Calu3 (cell line): ENCODE measurements at regions not wholly inside any gene's neighbourhood (a gene's known extent, or its start where the extent isn't known, plus 50 kb on each side); places are given as distances from the start of the nearest gene placed in this dataset.

Experiments
- BruUV-seq: library from RNA; stranded (reverse); fragments of 400-500 nt; replicated peaks from 2 replicates; lab custom pipeline; 2021; lab: Mats Ljungman, UMichigan
- CTCF ChIA-PET: fragments of 300-600 bp; sonication (Branson Sonifier 250); formaldehyde crosslinking; loops from one replicate; lab custom pipeline; 2022; ENCODE audit warnings: antibody characterized with exemption; lab: Charles Lee
- DNase-seq: peaks from one replicate; pipeline ENCODE4 v3.0.0; 2022
- H3K27ac Mint-ChIP-seq: one replicate; pipeline ENCODE4 v1.8.0; 2022; ENCODE audit warnings: mixed read lengths; ENCODE audit not compliant: unreplicated experiment
- H3K27me3 Mint-ChIP-seq: one replicate; pipeline ENCODE4 v1.8.0; 2022; ENCODE audit warnings: mixed read lengths; ENCODE audit not compliant: unreplicated experiment
- H3K36me3 Mint-ChIP-seq: one replicate; pipeline ENCODE4 v1.8.0; 2022; ENCODE audit warnings: mild to moderate bottlenecking, moderate library complexity, mixed read lengths; ENCODE audit not compliant: insufficient read depth, unreplicated experiment
- H3K4me1 Mint-ChIP-seq: one replicate; pipeline ENCODE4 v1.8.0; 2022; ENCODE audit warnings: mild to moderate bottlenecking, low read depth, mixed read lengths; ENCODE audit not compliant: unreplicated experiment
- H3K4me3 Mint-ChIP-seq: one replicate; pipeline ENCODE4 v1.8.0; 2022; ENCODE audit warnings: mild to moderate bottlenecking, low read depth, moderate library complexity, mixed read lengths; ENCODE audit not compliant: unreplicated experiment
- H3K9me3 Mint-ChIP-seq: one replicate; pipeline ENCODE4 v1.8.0; 2022; ENCODE audit warnings: low read depth, mixed read lengths; ENCODE audit not compliant: unreplicated experiment
- CTCF ChIP-seq: fragments of 200-600 bp; IDR thresholded peaks from one replicate; pipeline ENCODE4 v1.8.0; 2022; ENCODE audit warnings: antibody characterized with exemption; ENCODE audit not compliant: unreplicated experiment
- intact Hi-C: fragments of 100-400 bp; cut with micrococcal nuclease; formaldehyde crosslinking; loops from one replicate; pipeline ENCODE4 v1.10.0; 2022; ENCODE audit not compliant: unreplicated experiment

- Mint-ChIP-seq H3K4me1 (no peaks in the 10 kb centered on the region), H3K27me3 (no peaks in the 10 kb centered on the region), H3K4me3 (no peak overlapping the region), H3K9me3 (no peaks in the 10 kb centered on the region), H3K27ac (no peak overlapping the region), H3K36me3 (no peaks in the 10 kb centered on the region)
- CTCF ChIA-PET, result no interaction called here
- no peak for DNase-seq
- TF ChIP-seq CTCF, result no peak
- no TSS peak for BruUV-seq
- intact Hi-C loops, result no loop called here
These were observed 376.9 kb downstream of the PPP3CA start for GRCh38 chr4:100970414-100970813.

- Mint-ChIP-seq H3K27ac (no peak overlapping the region), H3K27me3 (no peaks in the 10 kb centered on the region), H3K4me3 (no peak overlapping the region), H3K36me3 (no peaks in the 10 kb centered on the region), H3K4me1 (no peaks in the 10 kb centered on the region), H3K9me3 (no peaks in the 10 kb centered on the region)
- no peak for DNase-seq
- intact Hi-C loops, result no loop called here
- CTCF ChIA-PET, result no interaction called here
- no peak for TF ChIP-seq CTCF
- BruUV-seq, result no TSS peak
These were observed 377.4 kb downstream of the PPP3CA start for GRCh38 chr4:100969925-100970324.

- Mint-ChIP-seq H3K27ac (no peak overlapping the region), H3K4me3 (no peak overlapping the region), H3K27me3 (no peaks in the 10 kb centered on the region), H3K4me1 (no peaks in the 10 kb centered on the region), H3K9me3 (no peaks in the 10 kb centered on the region), H3K36me3 (no peaks in the 10 kb centered on the region)
- intact Hi-C loops, result no loop called here
- no peak for TF ChIP-seq CTCF
- CTCF ChIA-PET, result no interaction called here
- no peak for DNase-seq
- BruUV-seq, result no TSS peak
These were observed 379.3 kb downstream of the PPP3CA start for GRCh38 chr4:100968046-100968445.

- Mint-ChIP-seq H3K27ac (no peak overlapping the region), H3K4me1 (no peaks in the 10 kb centered on the region), H3K27me3 (no peaks in the 10 kb centered on the region), H3K36me3 (no peaks in the 10 kb centered on the region), H3K9me3 (no peaks in the 10 kb centered on the region), H3K4me3 (no peak overlapping the region)
- BruUV-seq, result no TSS peak
- no peak for TF ChIP-seq CTCF
- CTCF ChIA-PET, result no interaction called here
- DNase-seq, result no peak
- intact Hi-C loops, result no loop called here
These were observed 383.7 kb downstream of the PPP3CA start for GRCh38 chr4:100963627-100964026.
